ENCODE measurements at regions not wholly inside any gene's neighbourhood (a gene's known extent, or its start where the extent isn't known, plus 50 kb on each side); places are given as distances from the start of the nearest gene placed in this dataset.

DNA sequence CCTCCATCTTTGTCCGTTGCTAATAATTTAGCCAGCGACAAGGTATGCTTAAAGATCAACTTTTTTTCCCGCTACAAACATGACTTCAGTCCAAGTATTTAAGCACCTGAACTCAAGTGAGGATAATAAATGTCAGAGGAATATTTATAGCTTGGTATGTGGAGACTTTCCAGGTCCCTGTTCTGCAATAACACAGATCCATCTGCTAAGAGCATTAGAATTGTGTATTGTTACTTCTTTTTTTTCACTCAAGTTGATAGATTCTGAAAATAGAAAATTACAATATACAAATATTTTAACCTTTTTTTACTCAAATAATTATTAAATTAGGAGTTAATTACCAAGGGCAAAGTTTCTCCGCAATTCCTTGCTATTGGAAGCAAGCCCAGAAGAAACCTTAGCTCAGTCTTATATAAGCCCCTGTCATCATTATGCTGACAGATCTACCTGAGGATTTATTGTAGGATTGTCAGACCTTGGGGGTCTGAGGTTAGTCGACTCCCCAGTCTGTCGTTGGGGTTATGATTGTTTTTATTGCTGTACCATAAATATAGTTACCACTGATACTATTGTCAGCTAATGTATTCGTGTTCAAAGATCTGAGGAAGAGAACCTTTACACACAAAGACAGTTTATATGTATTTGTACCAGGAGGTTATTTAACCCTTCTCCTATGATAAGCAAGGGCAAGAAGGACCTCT is 337.9 kb downstream of the TBX15 start (continued):
- no peak for TF ChIP-seq ZNF114 (CRISPR knock-in tag; IDR thresholded peaks at IDR 0.05)

DNA sequence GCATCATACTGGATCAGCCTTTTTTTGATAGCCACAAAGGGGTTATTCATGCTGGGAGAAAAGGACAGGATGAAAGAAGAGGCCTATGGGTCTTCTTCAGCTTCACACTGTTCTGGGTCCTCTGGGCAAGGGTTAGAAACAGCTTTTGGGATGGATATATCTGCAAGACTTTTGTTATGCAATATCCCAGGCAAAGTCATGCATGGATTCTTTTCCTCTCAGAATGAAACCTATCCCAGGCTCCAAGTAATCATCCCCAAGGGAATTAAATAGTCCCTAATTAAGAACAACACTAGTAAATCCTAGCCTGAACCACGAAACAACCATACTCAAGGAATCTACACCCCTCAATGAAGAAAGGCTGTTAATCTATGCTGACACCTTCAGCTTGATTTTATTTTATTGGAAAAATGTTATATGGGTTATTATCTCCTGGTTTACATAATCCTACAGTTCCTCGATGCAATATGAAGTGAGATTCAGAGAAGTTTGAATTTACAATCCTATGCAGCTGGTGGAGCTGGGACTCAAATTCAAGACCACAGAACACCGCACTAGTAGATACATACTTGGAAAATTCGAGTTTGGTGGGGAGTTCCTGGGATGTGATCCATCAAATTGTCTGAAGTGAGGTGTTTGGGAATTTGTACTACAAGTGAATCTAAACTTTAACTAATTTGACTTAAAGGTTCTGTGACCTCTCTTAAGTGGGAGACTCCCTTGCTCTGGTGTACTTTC is 338.6 kb downstream of the TBX15 start:
- ATAC-seq (no peak), DNase-seq (ENCODE audit: low spot score) (no peak)
- H2AFZ ChIP-seq, result no peak overlapping the region
- no peaks in the 10 kb centered on the region; the same call in 1 of the 2 replicates for H3K4me1 ChIP-seq (ENCODE audit: insufficient read depth)
- no peaks in the 10 kb centered on the region for H3K36me3 ChIP-seq (ENCODE audit: insufficient read depth)
- H3K79me2 ChIP-seq (replicated peaks; ENCODE audit: insufficient read depth), result no peaks in the 10 kb centered on the region
- H3K36me3 Mint-ChIP-seq (ENCODE audit: low read depth), result no peaks in the 10 kb centered on the region
- H3K9me2 ChIP-seq (ENCODE audit: insufficient read depth), result peaks cover 7% of the 10 kb centered on the region; the same call in 1 of the 2 replicates
- H3K4me1 Mint-ChIP-seq, result peaks cover 8% of the 10 kb centered on the region; the same call in 2 of the 3 replicates
- H3K27ac Mint-ChIP-seq, result no peak overlapping the region
- H3K4me2 ChIP-seq, result no peak overlapping the region
- no peak overlapping the region for H3K4me3 Mint-ChIP-seq
- TF ChIP-seq JUNB (IDR thresholded peaks at IDR 0.05; ENCODE audit: unreplicated experiment), result no peak
- TF ChIP-seq NANOG (IDR thresholded peaks at IDR 0.05; ENCODE audit: borderline replicate concordance), result no peak
- TF ChIP-seq ZNF114 (CRISPR knock-in tag; IDR thresholded peaks at IDR 0.05), result no peak
- TF ChIP-seq POLR2AphosphoS5 (IDR thresholded peaks at IDR 0.05; ENCODE audit: low read depth), result no peak
- TF ChIP-seq, protein P1, sequence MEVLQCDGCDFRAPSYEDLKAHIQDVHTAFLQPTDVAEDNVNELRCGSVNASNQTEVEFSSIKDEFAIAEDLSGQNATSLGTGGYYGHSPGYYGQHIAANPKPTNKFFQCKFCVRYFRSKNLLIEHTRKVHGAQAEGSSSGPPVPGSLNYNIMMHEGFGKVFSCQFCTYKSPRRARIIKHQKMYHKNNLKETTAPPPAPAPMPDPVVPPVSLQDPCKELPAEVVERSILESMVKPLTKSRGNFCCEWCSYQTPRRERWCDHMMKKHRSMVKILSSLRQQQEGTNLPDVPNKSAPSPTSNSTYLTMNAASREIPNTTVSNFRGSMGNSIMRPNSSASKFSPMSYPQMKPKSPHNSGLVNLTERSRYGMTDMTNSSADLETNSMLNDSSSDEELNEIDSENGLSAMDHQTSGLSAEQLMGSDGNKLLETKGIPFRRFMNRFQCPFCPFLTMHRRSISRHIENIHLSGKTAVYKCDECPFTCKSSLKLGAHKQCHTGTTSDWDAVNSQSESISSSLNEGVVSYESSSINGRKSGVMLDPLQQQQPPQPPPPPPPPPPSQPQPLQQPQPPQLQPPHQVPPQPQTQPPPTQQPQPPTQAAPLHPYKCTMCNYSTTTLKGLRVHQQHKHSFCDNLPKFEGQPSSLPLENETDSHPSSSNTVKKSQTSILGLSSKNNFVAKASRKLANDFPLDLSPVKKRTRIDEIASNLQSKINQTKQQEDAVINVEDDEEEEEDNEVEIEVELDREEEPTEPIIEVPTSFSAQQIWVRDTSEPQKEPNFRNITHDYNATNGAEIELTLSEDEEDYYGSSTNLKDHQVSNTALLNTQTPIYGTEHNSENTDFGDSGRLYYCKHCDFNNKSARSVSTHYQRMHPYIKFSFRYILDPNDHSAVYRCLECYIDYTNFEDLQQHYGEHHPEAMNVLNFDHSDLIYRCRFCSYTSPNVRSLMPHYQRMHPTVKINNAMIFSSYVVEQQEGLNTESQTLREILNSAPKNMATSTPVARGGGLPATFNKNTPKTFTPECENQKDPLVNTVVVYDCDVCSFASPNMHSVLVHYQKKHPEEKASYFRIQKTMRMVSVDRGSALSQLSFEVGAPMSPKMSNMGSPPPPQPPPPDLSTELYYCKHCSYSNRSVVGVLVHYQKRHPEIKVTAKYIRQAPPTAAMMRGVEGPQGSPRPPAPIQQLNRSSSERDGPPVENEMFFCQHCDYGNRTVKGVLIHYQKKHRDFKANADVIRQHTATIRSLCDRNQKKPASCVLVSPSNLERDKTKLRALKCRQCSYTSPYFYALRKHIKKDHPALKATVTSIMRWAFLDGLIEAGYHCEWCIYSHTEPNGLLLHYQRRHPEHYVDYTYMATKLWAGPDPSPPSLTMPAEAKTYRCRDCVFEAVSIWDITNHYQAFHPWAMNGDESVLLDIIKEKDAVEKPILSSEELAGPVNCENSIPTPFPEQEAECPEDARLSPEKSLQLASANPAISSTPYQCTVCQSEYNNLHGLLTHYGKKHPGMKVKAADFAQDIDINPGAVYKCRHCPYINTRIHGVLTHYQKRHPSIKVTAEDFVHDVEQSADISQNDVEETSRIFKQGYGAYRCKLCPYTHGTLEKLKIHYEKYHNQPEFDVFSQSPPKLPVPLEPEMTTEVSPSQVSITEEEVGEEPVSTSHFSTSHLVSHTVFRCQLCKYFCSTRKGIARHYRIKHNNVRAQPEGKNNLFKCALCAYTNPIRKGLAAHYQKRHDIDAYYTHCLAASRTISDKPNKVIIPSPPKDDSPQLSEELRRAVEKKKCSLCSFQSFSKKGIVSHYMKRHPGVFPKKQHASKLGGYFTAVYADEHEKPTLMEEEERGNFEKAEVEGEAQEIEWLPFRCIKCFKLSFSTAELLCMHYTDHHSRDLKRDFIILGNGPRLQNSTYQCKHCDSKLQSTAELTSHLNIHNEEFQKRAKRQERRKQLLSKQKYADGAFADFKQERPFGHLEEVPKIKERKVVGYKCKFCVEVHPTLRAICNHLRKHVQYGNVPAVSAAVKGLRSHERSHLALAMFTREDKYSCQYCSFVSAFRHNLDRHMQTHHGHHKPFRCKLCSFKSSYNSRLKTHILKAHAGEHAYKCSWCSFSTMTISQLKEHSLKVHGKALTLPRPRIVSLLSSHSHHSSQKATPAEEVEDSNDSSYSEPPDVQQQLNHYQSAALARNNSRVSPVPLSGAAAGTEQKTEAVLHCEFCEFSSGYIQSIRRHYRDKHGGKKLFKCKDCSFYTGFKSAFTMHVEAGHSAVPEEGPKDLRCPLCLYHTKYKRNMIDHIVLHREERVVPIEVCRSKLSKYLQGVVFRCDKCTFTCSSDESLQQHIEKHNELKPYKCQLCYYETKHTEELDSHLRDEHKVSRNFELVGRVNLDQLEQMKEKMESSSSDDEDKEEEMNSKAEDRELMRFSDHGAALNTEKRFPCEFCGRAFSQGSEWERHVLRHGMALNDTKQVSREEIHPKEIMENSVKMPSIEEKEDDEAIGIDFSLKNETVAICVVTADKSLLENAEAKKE (CRISPR knock-in tag; IDR thresholded peaks at IDR 0.05), result no peak
- no peak for TF ChIP-seq CREB1 (CRISPR knock-in tag; IDR thresholded peaks at IDR 0.05; ENCODE audit: low read depth)
- TF ChIP-seq EZH2 (IDR thresholded peaks at IDR 0.05; ENCODE audit: low read depth, unreplicated experiment), result no peak
- no peak for TF ChIP-seq ZNF331 (CRISPR knock-in tag; IDR thresholded peaks at IDR 0.05; ENCODE audit: low read depth)
- TF ChIP-seq, protein P2, sequence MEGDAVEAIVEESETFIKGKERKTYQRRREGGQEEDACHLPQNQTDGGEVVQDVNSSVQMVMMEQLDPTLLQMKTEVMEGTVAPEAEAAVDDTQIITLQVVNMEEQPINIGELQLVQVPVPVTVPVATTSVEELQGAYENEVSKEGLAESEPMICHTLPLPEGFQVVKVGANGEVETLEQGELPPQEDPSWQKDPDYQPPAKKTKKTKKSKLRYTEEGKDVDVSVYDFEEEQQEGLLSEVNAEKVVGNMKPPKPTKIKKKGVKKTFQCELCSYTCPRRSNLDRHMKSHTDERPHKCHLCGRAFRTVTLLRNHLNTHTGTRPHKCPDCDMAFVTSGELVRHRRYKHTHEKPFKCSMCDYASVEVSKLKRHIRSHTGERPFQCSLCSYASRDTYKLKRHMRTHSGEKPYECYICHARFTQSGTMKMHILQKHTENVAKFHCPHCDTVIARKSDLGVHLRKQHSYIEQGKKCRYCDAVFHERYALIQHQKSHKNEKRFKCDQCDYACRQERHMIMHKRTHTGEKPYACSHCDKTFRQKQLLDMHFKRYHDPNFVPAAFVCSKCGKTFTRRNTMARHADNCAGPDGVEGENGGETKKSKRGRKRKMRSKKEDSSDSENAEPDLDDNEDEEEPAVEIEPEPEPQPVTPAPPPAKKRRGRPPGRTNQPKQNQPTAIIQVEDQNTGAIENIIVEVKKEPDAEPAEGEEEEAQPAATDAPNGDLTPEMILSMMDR (conservative IDR thresholded peaks at IDR 0.05; ENCODE audit: low read depth in 2 of 2), result no peak
- H3F3A ChIP-seq (replicated peaks; ENCODE audit: low read depth), result no peaks in the 10 kb centered on the region
- peaks cover 4% of the 10 kb centered on the region for H3K9me3 Mint-ChIP-seq
- H3K27me3 ChIP-seq (ENCODE audit: insufficient read depth), result no peaks in the 10 kb centered on the region
- H4K20me1 ChIP-seq (replicated peaks; ENCODE audit: insufficient read depth), result no peaks in the 10 kb centered on the region
- H3K27ac ChIP-seq (ENCODE audit: low read depth), result no peak overlapping the region
- no peak overlapping the region for H3K4me3 ChIP-seq
- H3K27me3 Mint-ChIP-seq (ENCODE audit: insufficient read depth, low read depth, poor library complexity), result peaks cover 1% of the 10 kb centered on the region
